ENCODE measurements at regions not wholly inside any gene's neighbourhood (a gene's known extent, or its start where the extent isn't known, plus 50 kb on each side); places are given as distances from the start of the nearest gene placed in this dataset.

DNA sequence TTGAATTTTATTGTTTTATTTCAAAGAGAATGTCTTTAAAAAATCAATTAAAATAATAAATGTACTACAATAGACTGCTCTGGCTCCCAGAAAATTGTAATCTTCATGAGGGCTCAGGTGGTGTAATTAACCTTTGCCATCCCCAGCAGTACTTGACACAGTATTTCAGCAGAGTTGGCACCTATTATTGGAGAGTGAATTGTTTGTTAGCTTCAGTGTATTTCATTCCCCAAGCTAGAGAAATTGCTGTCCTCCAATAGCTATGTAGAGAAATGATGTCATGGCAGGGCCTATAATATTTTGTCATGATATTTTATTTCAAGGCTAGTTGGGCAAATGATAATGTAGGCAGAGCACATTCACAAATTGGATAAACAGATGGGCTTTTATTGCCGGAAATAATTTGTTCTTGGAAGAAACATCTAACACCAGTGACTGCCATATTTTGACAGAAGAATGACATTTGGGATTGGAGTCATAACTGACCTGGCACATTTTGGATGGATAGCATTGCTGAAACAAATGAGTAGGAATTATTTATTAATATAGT, 712.0 kb upstream of the NXPH2 start:
- Histone ChIP-seq H3K27me3 (ENCODE audit: control insufficient read depth in 3 of 3, insufficient read depth in 3 of 3, low read length in 2 of 3) (no peaks in the 10 kb centered on the region), H3K27ac (ENCODE audit: low read depth in 1 of 2, low read length in 1 of 2) (no peak overlapping the region), H3K9ac (ENCODE audit: insufficient read depth in 1 of 2, low read length in 2 of 2) (no peak overlapping the region), H3K36me3 (ENCODE audit: control insufficient read depth in 4 of 4, insufficient read depth in 4 of 4, low read length in 4 of 4) (no peaks in the 10 kb centered on the region), H3K9me3 (ENCODE audit: control insufficient read depth in 4 of 4, insufficient read depth in 3 of 4, low read length in 3 of 4) (no peaks in the 10 kb centered on the region), H3K4me3 (no peak overlapping the region), H3K4me1 (ENCODE audit: control insufficient read depth in 5 of 5, insufficient read depth in 5 of 5, low read length in 5 of 5) (no peaks in the 10 kb centered on the region)
- TF ChIP-seq CTCF (IDR thresholded peaks at IDR 0.05; ENCODE audit: control extremely low read depth, extremely low read depth): no peak
- ATAC-seq (ENCODE audit: insufficient read depth, low FRiP score) (no peak), DNase-seq (no peak)
- WGBS, 2 donors: 87 to 88% methylated on average over 1 of the region's 1 CpG

DNA sequence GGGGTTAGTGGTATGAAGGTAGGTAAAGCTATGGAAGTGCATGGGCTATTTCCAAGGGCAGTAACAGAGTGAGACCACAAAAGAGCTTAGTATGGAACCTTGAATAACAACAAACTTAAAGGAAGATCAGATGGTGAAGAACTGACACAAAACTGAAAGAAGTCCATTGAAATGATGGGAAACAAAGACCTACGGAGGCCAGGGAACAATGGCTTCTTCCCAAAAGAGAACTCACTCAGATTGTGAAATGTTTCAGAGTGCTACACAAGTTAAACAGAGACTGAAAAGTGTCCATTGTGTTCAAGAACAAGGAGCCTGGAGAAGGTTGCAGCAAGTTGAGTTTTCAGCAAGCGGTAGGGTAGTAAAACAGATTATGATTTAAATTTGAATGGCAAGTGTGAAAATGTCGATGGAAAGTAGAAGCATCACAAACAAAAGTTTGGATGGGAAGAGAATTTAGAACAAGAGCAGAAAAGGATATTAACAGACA, 700.0 kb upstream of the NXPH2 start:
- Histone ChIP-seq H3K4me3 (no peak overlapping the region), H3K27me3 (ENCODE audit: control insufficient read depth in 3 of 3, insufficient read depth in 3 of 3, low read length in 2 of 3) (no peaks in the 10 kb centered on the region), H3K9ac (ENCODE audit: insufficient read depth in 1 of 2, low read length in 2 of 2) (no peak overlapping the region), H3K4me1 (ENCODE audit: control insufficient read depth in 5 of 5, insufficient read depth in 5 of 5, low read length in 5 of 5) (no peaks in the 10 kb centered on the region), H3K27ac (ENCODE audit: low read depth in 1 of 2, low read length in 1 of 2) (no peak overlapping the region), H3K36me3 (ENCODE audit: control insufficient read depth in 4 of 4, insufficient read depth in 4 of 4, low read length in 4 of 4) (no peaks in the 10 kb centered on the region), H3K9me3 (ENCODE audit: control insufficient read depth in 4 of 4, insufficient read depth in 3 of 4, low read length in 3 of 4) (peaks cover 0 to under 1% (median 0%) of the 10 kb centered on the region in 4 donors)
- TF ChIP-seq CTCF (IDR thresholded peaks at IDR 0.05; ENCODE audit: control extremely low read depth, extremely low read depth): no peak
- WGBS, 2 donors: 81 to 82% methylated on average over 3 of the region's 3 CpGs
- no peak for ATAC-seq (ENCODE audit: insufficient read depth, low FRiP score)
- DNase-seq: no peak

GRCh38 chr2:139478165-139478914, 698.1 kb upstream of the NXPH2 start:
- TF ChIP-seq CTCF (IDR thresholded peaks at IDR 0.05; ENCODE audit: control extremely low read depth, extremely low read depth): no peak
- Histone ChIP-seq H3K4me1 (ENCODE audit: control insufficient read depth in 5 of 5, insufficient read depth in 5 of 5, low read length in 5 of 5) (no peaks in the 10 kb centered on the region), H3K27me3 (ENCODE audit: control insufficient read depth in 3 of 3, insufficient read depth in 3 of 3, low read length in 2 of 3) (no peaks in the 10 kb centered on the region), H3K9ac (ENCODE audit: insufficient read depth in 1 of 2, low read length in 2 of 2) (no peak overlapping the region), H3K4me3 (no peak overlapping the region), H3K9me3 (ENCODE audit: control insufficient read depth in 4 of 4, insufficient read depth in 3 of 4, low read length in 3 of 4) (peaks cover 0 to 2% (median 0%) of the 10 kb centered on the region in 4 donors), H3K27ac (ENCODE audit: low read depth in 1 of 2, low read length in 1 of 2) (no peak overlapping the region), H3K36me3 (ENCODE audit: control insufficient read depth in 4 of 4, insufficient read depth in 4 of 4, low read length in 4 of 4) (no peaks in the 10 kb centered on the region)
- WGBS, 2 donors: 68 to 69% methylated on average over 3 of the region's 3 CpGs
- DNase-seq: no peak
- ATAC-seq (ENCODE audit: insufficient read depth, low FRiP score): no peak

Measured in lung (tissue), 11 donors.